Activated T-cell treated with anti-CD3 and anti-CD28 coated beads, Interleukin-2, amount 50 U/mL, for 4 hours (primary cell): ENCODE measurements at regions not wholly inside any gene's neighbourhood (a gene's known extent, or its start where the extent isn't known, plus 50 kb on each side); places are given as distances from the start of the nearest gene placed in this dataset.
"Not testable (repeated sequence)": the region's sequence is repeated elsewhere in the genome, so short reads cannot be mapped to it uniquely, and the experiment has no call there.

Source experiments
- ATAC-seq, 2 donors: fragments of 200-7000 bp; cut with Tn5 transposase; one replicate each; pipeline ENCODE4 v1.10.0; 2021
- DNase-seq: peaks from one replicate; pipeline ENCODE4 v3.0.0-alpha.2; 2020
- H3K27me3 Mint-ChIP-seq: one replicate; pipeline ENCODE4 v1.8.0; 2021; ENCODE audit warnings: low read depth, mixed read lengths
- H3K36me3 Mint-ChIP-seq: one replicate; pipeline ENCODE4 v1.8.0; 2022; ENCODE audit warnings: mixed read lengths; ENCODE audit not compliant: insufficient read depth
- H3K4me1 Mint-ChIP-seq: one replicate; pipeline ENCODE4 v1.8.0; 2021; ENCODE audit warnings: low read depth, mixed read lengths
- H3K4me3 Mint-ChIP-seq: one replicate; pipeline ENCODE4 v1.8.0; 2021; ENCODE audit warnings: mild to moderate bottlenecking, moderate library complexity, mixed read lengths
- H3K9me3 Mint-ChIP-seq: one replicate; pipeline ENCODE4 v1.8.0; 2021; ENCODE audit warnings: mixed read lengths

DNA sequence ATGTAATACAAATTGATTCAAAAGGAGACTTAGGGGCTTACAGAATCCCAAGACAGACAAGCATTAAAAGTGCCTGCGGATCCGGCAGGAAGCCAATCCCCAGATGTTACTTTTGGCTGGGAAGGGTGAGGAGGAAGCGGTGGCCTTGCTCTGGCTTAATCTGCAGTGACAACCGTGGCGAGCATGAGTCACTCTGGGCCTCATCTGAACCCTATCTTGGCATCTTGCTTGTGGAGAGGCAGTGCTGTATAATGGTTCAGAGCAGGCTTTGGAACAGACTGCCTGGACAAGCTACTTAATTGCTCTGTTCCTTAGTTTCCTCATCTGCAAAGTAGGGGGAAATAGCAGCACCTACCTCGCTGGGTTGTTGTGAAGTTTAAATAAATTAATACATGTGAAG is 74.1 kb downstream of the XCL2 start:
- H3K36me3 Mint-ChIP-seq: peaks cover 2% of the 10 kb centered on the region
- H3K4me1 Mint-ChIP-seq: peaks cover 61% of the 10 kb centered on the region
- ATAC-seq (peak in 1 of 2 donors; percentile 56), DNase-seq (peak; percentile 22)
- H3K27me3 Mint-ChIP-seq: no peaks in the 10 kb centered on the region
- H3K4me3 Mint-ChIP-seq: no peak overlapping the region
- peaks cover 7% of the 10 kb centered on the region for H3K9me3 Mint-ChIP-seq

DNA sequence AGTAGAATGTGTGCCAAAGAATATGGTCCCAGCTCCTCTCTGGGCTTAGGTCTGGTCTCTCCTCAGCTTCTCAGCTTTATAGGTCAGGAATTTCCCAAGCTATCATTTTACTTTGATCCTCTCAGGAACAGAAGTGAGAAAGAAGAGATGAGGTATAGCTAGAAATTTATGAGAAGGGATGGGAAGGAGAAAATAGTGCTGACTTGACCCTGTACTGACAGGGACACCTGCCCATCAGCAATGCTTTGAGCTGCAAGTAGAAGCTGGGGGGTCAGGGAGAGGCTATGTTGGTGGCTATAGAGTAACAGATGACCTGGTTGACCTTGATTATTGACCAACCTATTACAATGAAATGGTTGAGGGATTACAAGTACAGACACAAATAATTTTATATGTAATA is 75.0 kb downstream of the XCL2 start:
- Mint-ChIP-seq H3K4me1 (peaks cover 61% of the 10 kb centered on the region), H3K4me3 (no peak overlapping the region), H3K9me3 (peaks cover 6% of the 10 kb centered on the region), H3K27me3 (no peaks in the 10 kb centered on the region), H3K36me3 (peaks cover 2% of the 10 kb centered on the region)
- no peak for ATAC-seq
- DNase-seq: no peak

DNA sequence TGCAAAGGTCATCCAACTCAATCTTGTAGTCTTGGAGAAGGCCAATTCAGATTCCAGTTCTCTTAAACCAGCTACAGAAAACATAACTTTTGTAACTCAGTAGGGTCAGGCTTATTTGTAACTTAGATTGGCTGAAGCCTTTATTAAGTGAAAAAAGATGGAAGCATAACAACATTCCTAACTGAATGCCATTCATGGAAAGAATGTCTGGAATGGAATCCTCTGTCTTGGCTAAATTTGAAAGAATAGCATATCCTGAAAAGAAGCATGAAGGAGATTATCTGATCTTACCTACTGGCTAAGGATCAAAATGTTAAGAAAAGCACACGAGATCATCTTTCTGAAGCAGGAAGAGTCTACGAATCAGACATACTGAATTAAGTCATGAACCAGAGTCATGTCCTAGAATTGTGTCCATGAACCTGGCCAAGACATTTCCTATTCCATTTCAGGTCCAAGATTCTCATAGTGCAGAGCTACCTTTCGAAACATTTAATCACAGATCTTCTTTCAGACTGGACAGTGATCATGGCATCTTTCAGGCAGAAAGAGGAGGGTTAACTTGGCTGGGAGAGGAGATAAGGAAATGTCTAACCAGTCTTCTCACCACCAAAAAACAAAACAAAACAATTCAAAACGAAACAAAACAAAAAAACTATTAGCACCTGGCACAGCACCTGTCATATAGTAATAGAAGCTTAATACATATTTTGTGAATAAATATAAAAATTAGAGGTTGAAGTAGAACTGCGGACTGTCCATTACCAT is 75.6 kb downstream of the XCL2 start:
- Mint-ChIP-seq H3K4me3 (peak overlapping the region; percentile 51), H3K36me3 (no peaks in the 10 kb centered on the region), H3K9me3 (peaks cover under 1% of the 10 kb centered on the region), H3K4me1 (peaks cover 61% of the 10 kb centered on the region), H3K27me3 (no peaks in the 10 kb centered on the region)
- no peak for DNase-seq
- no peak for ATAC-seq

GRCh38 chr1:168467452-168467851 is 76.3 kb downstream of the XCL2 start:
- H3K4me1 Mint-ChIP-seq: peaks cover 61% of the 10 kb centered on the region
- ATAC-seq (no peak), DNase-seq (no peak)
- H3K9me3 Mint-ChIP-seq: no peaks in the 10 kb centered on the region
- H3K4me3 Mint-ChIP-seq: peak overlapping the region; percentile 51
- no peaks in the 10 kb centered on the region for H3K36me3 Mint-ChIP-seq
- H3K27me3 Mint-ChIP-seq: no peaks in the 10 kb centered on the region

DNA sequence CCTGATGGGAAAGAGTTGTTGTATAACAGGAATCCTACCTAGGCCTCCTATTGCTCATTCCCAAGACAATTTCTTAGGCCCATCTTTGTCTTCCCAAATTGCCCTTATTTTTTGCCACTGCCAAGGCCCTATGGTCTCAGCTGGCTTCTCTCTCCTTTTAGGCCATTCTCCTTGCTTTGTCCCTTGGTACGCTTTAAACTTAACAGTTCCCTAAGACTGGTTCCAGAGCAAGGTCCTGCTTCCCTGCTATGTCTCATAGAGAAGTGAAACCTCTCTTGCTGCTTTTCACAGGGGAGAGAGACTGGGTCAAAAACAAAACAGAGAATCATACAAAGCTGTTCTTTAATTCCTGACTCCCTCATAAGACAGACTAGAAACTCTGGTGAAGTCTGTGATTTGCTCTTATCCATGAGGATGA is 77.1 kb downstream of the XCL2 start:
- Mint-ChIP-seq H3K4me1 (peaks cover 61% of the 10 kb centered on the region), H3K36me3 (no peaks in the 10 kb centered on the region), H3K9me3 (peaks cover 4% of the 10 kb centered on the region), H3K27me3 (no peaks in the 10 kb centered on the region), H3K4me3 (no peak overlapping the region)
- DNase-seq: no peak
- ATAC-seq: no peak

DNA sequence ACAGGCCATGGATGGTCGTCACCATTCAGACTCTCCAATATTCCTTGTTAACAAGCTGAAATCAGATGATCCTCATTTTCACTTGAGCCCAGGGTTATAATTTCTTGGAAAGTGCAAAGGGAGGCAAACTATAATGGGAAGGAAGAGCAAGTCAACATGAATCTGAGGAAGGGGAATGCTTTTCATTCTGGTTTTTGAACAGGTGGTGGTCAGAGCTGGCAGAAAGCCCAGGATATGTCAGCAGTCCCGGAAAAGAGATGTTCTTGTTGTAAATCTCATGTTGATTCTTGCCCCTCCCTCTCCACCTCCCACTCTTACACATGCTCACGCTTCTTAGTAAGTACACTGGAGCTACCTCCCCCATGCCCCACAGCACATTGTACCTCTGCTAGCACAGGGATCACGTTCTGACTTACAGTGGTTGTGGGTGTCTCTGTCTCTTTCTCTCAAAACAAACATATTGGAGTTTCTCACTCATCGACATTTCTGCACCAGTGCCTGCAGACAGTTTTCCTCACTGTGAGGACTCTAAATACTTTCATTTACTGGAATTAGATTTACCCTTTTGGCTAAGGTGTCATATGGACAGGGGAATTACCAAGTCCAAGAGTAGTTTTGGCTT is 77.6 kb downstream of the XCL2 start:
- Mint-ChIP-seq H3K4me3 (no peak overlapping the region), H3K27me3 (no peaks in the 10 kb centered on the region), H3K36me3 (no peaks in the 10 kb centered on the region), H3K4me1 (peaks cover 60% of the 10 kb centered on the region), H3K9me3 (peaks cover 10% of the 10 kb centered on the region)
- peak; percentile 95 to 96 for ATAC-seq
- peak; percentile 41 for DNase-seq

- peaks cover 24% of the 10 kb centered on the region for H3K4me1 Mint-ChIP-seq
- H3K4me3 Mint-ChIP-seq, H3K27me3 Mint-ChIP-seq, H3K36me3 Mint-ChIP-seq, ATAC-seq, DNase-seq: not testable (repeated sequence)
- H3K9me3 Mint-ChIP-seq: peaks cover 15% of the 10 kb centered on the region
Measured at GRCh38 chr1:168461108-168461507, 82.7 kb downstream of the XCL2 start.

DNA sequence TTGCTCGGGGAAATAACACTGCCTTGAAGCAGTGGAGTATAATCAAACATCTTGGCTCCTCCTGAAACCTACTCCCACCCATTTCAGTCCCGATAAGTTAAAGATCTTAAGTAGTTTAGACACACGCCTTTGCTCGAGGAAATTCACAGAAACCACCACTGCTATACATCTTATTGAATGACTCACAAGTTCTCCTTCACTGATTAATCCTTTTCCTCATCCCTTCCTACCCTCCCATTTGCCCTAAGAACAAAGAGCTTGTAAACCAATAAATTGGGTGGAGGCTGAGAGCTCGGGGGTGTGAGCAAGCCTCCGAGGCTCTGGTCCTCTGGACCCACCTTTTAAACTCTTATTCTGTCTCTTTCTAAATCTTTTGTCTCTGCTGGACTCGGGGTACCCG is 86.5 kb downstream of the XCL2 start:
- Mint-ChIP-seq H3K9me3 (peaks cover 18% of the 10 kb centered on the region), H3K4me1 (peaks cover 12% of the 10 kb centered on the region), H3K4me3 (peak overlapping the region; percentile 0)
- not testable (repeated sequence) for DNase-seq, ATAC-seq, H3K36me3 Mint-ChIP-seq, H3K27me3 Mint-ChIP-seq

- ATAC-seq (no peak), DNase-seq (no peak)
- H3K9me3 Mint-ChIP-seq: peaks cover 11% of the 10 kb centered on the region
- no peaks in the 10 kb centered on the region for H3K36me3 Mint-ChIP-seq
- H3K27me3 Mint-ChIP-seq: no peaks in the 10 kb centered on the region
- no peak overlapping the region for H3K4me3 Mint-ChIP-seq
- peaks cover 12% of the 10 kb centered on the region for H3K4me1 Mint-ChIP-seq
Measured at GRCh38 chr1:168455764-168456163, 88.0 kb downstream of the XCL2 start.

DNA sequence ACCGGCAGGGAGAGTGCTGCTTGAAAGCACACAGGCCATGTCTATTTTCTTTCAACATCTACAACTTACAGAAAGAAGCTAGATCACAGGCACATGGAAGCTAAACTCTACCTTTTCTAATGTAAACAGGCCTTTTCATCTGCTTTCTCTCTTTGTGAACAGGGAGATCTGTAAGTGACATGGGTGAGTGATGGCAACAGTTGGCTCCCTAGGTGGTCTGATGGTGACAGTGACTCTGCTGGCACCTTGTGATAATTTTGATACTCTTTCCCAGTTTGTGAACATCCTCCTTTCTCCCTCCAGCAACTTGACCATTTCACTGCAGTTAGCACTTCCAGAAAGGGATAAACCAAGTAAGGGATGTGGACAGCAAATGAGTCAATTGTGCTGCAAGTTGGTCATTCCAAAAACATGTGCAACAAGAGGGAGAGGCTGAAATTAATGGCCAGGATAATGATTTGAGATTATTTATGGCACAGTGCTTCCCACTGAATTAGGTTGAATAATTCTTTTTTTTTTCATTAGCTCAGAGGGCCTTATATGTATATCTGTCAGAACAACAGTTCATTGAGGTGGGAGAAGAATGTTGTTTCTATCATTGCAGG is 89.5 kb downstream of the XCL2 start:
- no peak for ATAC-seq
- H3K36me3 Mint-ChIP-seq: no peaks in the 10 kb centered on the region
- H3K4me1 Mint-ChIP-seq: peaks cover 12% of the 10 kb centered on the region
- DNase-seq: no peak
- peaks cover 8% of the 10 kb centered on the region for H3K9me3 Mint-ChIP-seq
- no peak overlapping the region for H3K4me3 Mint-ChIP-seq
- H3K27me3 Mint-ChIP-seq: no peaks in the 10 kb centered on the region

- Mint-ChIP-seq H3K9me3 (peaks cover 8% of the 10 kb centered on the region), H3K4me3 (no peak overlapping the region), H3K4me1 (peaks cover 13% of the 10 kb centered on the region), H3K36me3 (no peaks in the 10 kb centered on the region), H3K27me3 (no peaks in the 10 kb centered on the region)
- DNase-seq (no peak), ATAC-seq (no peak)
Measured at GRCh38 chr1:168453056-168453455, 90.7 kb downstream of the XCL2 start.

DNA sequence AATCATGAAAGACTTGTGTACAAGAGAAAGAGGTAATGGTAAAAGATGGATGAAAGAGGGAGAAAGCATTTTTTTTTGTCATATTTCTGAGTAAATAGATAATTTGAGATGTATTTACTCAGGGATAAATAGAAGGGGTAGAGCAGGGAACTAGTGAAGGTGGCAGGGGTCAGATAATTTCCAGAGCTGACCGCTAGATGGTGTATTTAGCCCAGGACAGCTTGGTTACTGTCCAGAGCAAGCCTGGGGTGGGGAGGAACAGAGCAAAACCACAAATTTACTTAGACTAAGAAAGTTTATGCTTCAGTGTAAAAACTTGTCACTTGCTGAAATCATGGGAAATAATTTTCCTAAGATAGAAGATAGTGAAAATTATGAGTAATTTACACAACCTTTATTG is 91.5 kb downstream of the XCL2 start:
- DNase-seq (no peak), ATAC-seq (no peak)
- Mint-ChIP-seq H3K9me3 (peaks cover 8% of the 10 kb centered on the region), H3K4me3 (no peak overlapping the region), H3K36me3 (no peaks in the 10 kb centered on the region), H3K4me1 (peaks cover 10% of the 10 kb centered on the region), H3K27me3 (no peaks in the 10 kb centered on the region)

DNA sequence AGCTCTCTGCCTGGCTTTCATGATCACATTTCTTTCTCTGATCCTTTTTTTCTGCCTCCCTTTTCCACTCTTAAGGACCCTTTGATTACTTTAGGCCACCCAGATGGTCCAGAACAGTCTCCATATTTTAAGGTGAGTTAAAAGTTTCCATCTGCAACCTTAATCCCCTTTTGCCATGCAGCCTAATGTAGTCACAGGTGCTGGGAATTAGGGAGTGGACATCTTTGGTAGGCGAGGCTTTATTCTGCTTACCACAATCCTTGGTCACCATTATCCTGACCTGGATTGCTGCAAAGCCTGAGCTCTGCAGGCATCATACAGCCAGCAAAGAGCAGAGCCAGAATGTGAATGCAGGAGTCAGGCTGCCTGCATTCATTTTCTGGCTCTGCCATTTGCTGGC is 95.9 kb downstream of the XCL2 start:
- DNase-seq: no peak
- peaks cover 43% of the 10 kb centered on the region for H3K4me1 Mint-ChIP-seq
- peaks cover 7% of the 10 kb centered on the region for H3K9me3 Mint-ChIP-seq
- no peaks in the 10 kb centered on the region for H3K27me3 Mint-ChIP-seq
- no peak for ATAC-seq
- H3K36me3 Mint-ChIP-seq: no peaks in the 10 kb centered on the region
- H3K4me3 Mint-ChIP-seq: no peak overlapping the region

- no peak for DNase-seq
- H3K4me3 Mint-ChIP-seq: no peak overlapping the region
- no peaks in the 10 kb centered on the region for H3K9me3 Mint-ChIP-seq
- no peak for ATAC-seq
- peaks cover 51% of the 10 kb centered on the region for H3K4me1 Mint-ChIP-seq
- no peaks in the 10 kb centered on the region for H3K36me3 Mint-ChIP-seq
- H3K27me3 Mint-ChIP-seq: no peaks in the 10 kb centered on the region
Measured at GRCh38 chr1:168446081-168446480, 97.7 kb downstream of the XCL2 start.

GRCh38 chr1:168443899-168444298 is 99.9 kb downstream of the XCL2 start:
- Mint-ChIP-seq H3K4me3 (no peak overlapping the region), H3K36me3 (no peaks in the 10 kb centered on the region), H3K4me1 (peaks cover 71% of the 10 kb centered on the region), H3K9me3 (no peaks in the 10 kb centered on the region), H3K27me3 (no peaks in the 10 kb centered on the region)
- ATAC-seq (peak; percentile 42 to 57), DNase-seq (no peak)
